ENCODE measurements at regions not wholly inside any gene's neighbourhood (a gene's known extent, or its start where the extent isn't known, plus 50 kb on each side); places are given as distances from the start of the nearest gene placed in this dataset.

- ChIA-PET CTCF (no interaction called here), POLR2A (no interaction called here)
- H3K9me1 ChIP-seq (replicated peaks; ENCODE audit: control insufficient read depth, extremely low read depth, insufficient read depth, low read length) = no peaks in the 10 kb centered on the region
- no peaks in the 10 kb centered on the region for H3K27me3 ChIP-seq (ENCODE audit: control insufficient read depth in 2 of 2, insufficient read depth in 2 of 2, low read length in 2 of 2)
- no peak for DNase-seq (ENCODE audit: low read depth, low spot score)
- H3K4me2 ChIP-seq (ENCODE audit: insufficient read depth, low read length) = no peak overlapping the region
- no TSS peak for BruUV-seq (replicated peaks)
- no peak for TF ChIP-seq FOS (IDR thresholded peaks at IDR 0.05; ENCODE audit: borderline replicate concordance, insufficient read depth, low read length)
- TF ChIP-seq MYC (IDR thresholded peaks at IDR 0.05; ENCODE audit: low read depth, low read length) = no peak
- TF ChIP-seq POLR2AphosphoS5 (IDR thresholded peaks at IDR 0.05; ENCODE audit: insufficient read depth, low read depth, low read length) = no peak
- TF ChIP-seq POLR2A (IDR thresholded peaks at IDR 0.05; ENCODE audit: low read depth, low read length) = no peak
- TF ChIP-seq, protein P1, sequence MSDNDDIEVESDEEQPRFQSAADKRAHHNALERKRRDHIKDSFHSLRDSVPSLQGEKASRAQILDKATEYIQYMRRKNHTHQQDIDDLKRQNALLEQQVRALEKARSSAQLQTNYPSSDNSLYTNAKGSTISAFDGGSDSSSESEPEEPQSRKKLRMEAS (IDR thresholded peaks at IDR 0.05; ENCODE audit: insufficient read depth, insufficient read length) = no peak
- TF ChIP-seq CTCF (IDR thresholded peaks at IDR 0.05; ENCODE audit: extremely low read depth in 1 of 2, insufficient read depth in 1 of 2, low read depth in 1 of 2, low read length in 2 of 2) = no peak
- no peak for TF ChIP-seq JUN (IDR thresholded peaks at IDR 0.05; ENCODE audit: borderline replicate concordance, insufficient read depth, insufficient read length, low read depth)
- no peak for TF ChIP-seq EZH2 (IDR thresholded peaks at IDR 0.05; ENCODE audit: borderline replicate concordance, low read depth, low read length, severe bottlenecking)
- no peak for TF ChIP-seq GATA2 (IDR thresholded peaks at IDR 0.05; ENCODE audit: insufficient read depth, insufficient read length, low read depth, low read length)
- H3K4me1 ChIP-seq (ENCODE audit: control insufficient read depth, extremely low read depth, insufficient read depth, low read length) = no peaks in the 10 kb centered on the region
- no peak overlapping the region for H3K27ac ChIP-seq (ENCODE audit: insufficient read depth, low read depth, low read length)
- intact Hi-C loops (cut with micrococcal nuclease) (no loop called here), dilution Hi-C loops (cut with MboI; ENCODE audit: extremely low pct_ligation_motif_present, low sequenced_read_pairs) (no loop called here)
- no peak overlapping the region for H3K4me3 ChIP-seq (replicated peaks in 1 of 3; ENCODE audit: insufficient read depth in 1 of 3, low read depth in 1 of 3, low read length in 3 of 3)
- no peaks in the 10 kb centered on the region for H3K9me3 ChIP-seq (replicated peaks; ENCODE audit: control insufficient read depth, insufficient read depth, low read length)
- H4K20me1 ChIP-seq (replicated peaks; ENCODE audit: control insufficient read depth, extremely low read depth, insufficient read depth, low read length) = no peaks in the 10 kb centered on the region
- FAIRE-seq = no peak
- no peak overlapping the region for H3K9ac ChIP-seq (replicated peaks; ENCODE audit: extremely low read depth, insufficient read depth, low read length)
- H2AFZ ChIP-seq (ENCODE audit: low read depth, low read length) = no peak overlapping the region
- no peaks in the 10 kb centered on the region for H3K36me3 ChIP-seq (ENCODE audit: control insufficient read depth in 2 of 2, extremely low read depth in 1 of 2, insufficient read depth in 2 of 2, low read length in 2 of 2)
- H3K79me2 ChIP-seq (ENCODE audit: control insufficient read depth, insufficient read depth, low read length) = no peaks in the 10 kb centered on the region
Observed at GRCh38 chr17:13678841-13679240, 77.1 kb upstream of the HS3ST3A1 start.

Measured in endothelial cell of umbilical vein (primary cell).